OCI-LY3 (cell line): ENCODE measurements at regions not wholly inside any gene's neighbourhood (a gene's known extent, or its start where the extent isn't known, plus 50 kb on each side); places are given as distances from the start of the nearest gene placed in this dataset.
A peak's percentile ranks its signal among the peaks of the same experiment; 100 is the strongest.

Source experiments
- H2AFZ ChIP-seq: fragments of 200-600, 300-600 bp; shearing (Covaris generic); 2 replicates; pipeline ENCODE4 v1.6.0; 2014; ENCODE audit warnings: antibody characterized with exemption, low read depth, low read length
- H3K27ac ChIP-seq: fragments of 200-600, 300-600 bp; sonication (generic); 2 replicates; pipeline ENCODE4 v1.5.1; 2014; ENCODE audit warnings: mild to moderate bottlenecking, low read length, moderate library complexity, mixed read lengths
- H3K27me3 ChIP-seq: fragments of 200-600, 300-600 bp; sonication (generic); 2 replicates; pipeline ENCODE4 v1.6.1; 2014; ENCODE audit warnings: low read depth, low read length, mixed read lengths
- H3K36me3 ChIP-seq: fragments of 200-600, 300-600 bp; sonication (generic); replicated peaks from 2 replicates; pipeline ENCODE3; 2014; ENCODE audit warnings: low read depth, low read length, mixed read lengths
- H3K4me1 ChIP-seq: fragments of 300-600, 200-600 bp; sonication (generic); 2 replicates; pipeline ENCODE4 v1.6.1; 2014; ENCODE audit warnings: low read length, mixed read lengths
- H3K4me2 ChIP-seq: fragments of 200-600, 300-600 bp; sonication (generic); 2 replicates; pipeline ENCODE4 v1.6.1; 2014; ENCODE audit warnings: low read length, mixed read lengths
- H3K4me3 ChIP-seq: fragments of 300-600, 200-600 bp; sonication (generic); 2 replicates; pipeline ENCODE4 v1.5.1; 2014; ENCODE audit warnings: antibody characterized with exemption, mild to moderate bottlenecking, low read length, moderate library complexity
- H3K79me2 ChIP-seq: fragments of 300-600, 200-600 bp; shearing (Covaris generic); 2 replicates; pipeline ENCODE4 v1.6.1; 2014; ENCODE audit warnings: mild to moderate bottlenecking, low read length, mixed read lengths
- H3K9ac ChIP-seq: fragments of 300-600, 200-600 bp; shearing (Covaris generic); 2 replicates; pipeline ENCODE4 v1.6.0; 2014; ENCODE audit warnings: mild to moderate bottlenecking, low read length, moderate library complexity
- H3K9me3 ChIP-seq: fragments of 200-600, 300-600 bp; shearing (Covaris generic); 2 replicates; pipeline ENCODE4 v1.6.1; 2014; ENCODE audit warnings: low read length, mixed read lengths; ENCODE audit not compliant: insufficient read depth
- H4K20me1 ChIP-seq: fragments of 200-600, 300-600 bp; sonication (generic); 2 replicates; pipeline ENCODE4 v1.6.1; 2016; ENCODE audit warnings: low read length, mixed read lengths; ENCODE audit not compliant: insufficient read depth
- EZH2phosphoT487 ChIP-seq: fragments of 200-600 bp; shearing (Covaris generic); IDR thresholded peaks from 2 replicates; pipeline ENCODE4 v1.6.1; 2018; ENCODE audit warnings: antibody characterized with exemption, mixed run types, low read depth
- TF ChIP-seq, protein P1 (sequence below): fragments of 200-600, 300-600 bp; sonication (generic); IDR thresholded peaks from 2 replicates; pipeline ENCODE4 v1.5.1; 2014; ENCODE audit warnings: antibody characterized with exemption, low read length, low read depth

DNA sequence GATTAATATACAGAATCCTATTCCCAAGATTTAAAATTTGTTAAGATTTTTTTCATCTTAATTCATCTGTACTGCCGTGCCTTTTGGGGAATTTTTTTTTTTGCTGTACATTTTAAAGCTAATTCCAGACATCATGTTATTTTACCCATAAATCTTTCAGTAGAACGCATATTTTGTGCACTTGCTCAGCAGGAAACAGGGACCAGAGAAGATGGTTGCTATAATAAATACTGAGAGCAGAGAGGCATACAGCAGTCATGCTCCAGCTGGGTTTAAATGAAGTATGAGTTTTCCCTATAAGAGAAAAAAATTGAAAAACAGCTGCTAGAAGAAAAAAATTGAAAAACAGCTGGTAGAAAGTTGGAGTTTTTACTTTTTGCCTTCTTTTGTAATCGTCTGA is 196.9 kb upstream of the PUM3 start:
- no peaks in the 10 kb centered on the region for H4K20me1 ChIP-seq
- H3K9ac ChIP-seq = no peak overlapping the region
- H3K79me2 ChIP-seq = no peaks in the 10 kb centered on the region
- H3K27me3 ChIP-seq = peaks cover 16% of the 10 kb centered on the region; the same call in 1 of the 2 replicates
- no peaks in the 10 kb centered on the region for H3K9me3 ChIP-seq
- no peak overlapping the region for H3K27ac ChIP-seq
- H3K4me2 ChIP-seq = no peak overlapping the region
- no peak for TF ChIP-seq EZH2phosphoT487
- TF ChIP-seq, protein P1, sequence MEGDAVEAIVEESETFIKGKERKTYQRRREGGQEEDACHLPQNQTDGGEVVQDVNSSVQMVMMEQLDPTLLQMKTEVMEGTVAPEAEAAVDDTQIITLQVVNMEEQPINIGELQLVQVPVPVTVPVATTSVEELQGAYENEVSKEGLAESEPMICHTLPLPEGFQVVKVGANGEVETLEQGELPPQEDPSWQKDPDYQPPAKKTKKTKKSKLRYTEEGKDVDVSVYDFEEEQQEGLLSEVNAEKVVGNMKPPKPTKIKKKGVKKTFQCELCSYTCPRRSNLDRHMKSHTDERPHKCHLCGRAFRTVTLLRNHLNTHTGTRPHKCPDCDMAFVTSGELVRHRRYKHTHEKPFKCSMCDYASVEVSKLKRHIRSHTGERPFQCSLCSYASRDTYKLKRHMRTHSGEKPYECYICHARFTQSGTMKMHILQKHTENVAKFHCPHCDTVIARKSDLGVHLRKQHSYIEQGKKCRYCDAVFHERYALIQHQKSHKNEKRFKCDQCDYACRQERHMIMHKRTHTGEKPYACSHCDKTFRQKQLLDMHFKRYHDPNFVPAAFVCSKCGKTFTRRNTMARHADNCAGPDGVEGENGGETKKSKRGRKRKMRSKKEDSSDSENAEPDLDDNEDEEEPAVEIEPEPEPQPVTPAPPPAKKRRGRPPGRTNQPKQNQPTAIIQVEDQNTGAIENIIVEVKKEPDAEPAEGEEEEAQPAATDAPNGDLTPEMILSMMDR = no peak
- H3K4me1 ChIP-seq = peaks cover 5% of the 10 kb centered on the region; the same call in 1 of the 2 replicates
- H3K4me3 ChIP-seq = no peak overlapping the region
- H2AFZ ChIP-seq = no peak overlapping the region
- no peaks in the 10 kb centered on the region for H3K36me3 ChIP-seq

DNA sequence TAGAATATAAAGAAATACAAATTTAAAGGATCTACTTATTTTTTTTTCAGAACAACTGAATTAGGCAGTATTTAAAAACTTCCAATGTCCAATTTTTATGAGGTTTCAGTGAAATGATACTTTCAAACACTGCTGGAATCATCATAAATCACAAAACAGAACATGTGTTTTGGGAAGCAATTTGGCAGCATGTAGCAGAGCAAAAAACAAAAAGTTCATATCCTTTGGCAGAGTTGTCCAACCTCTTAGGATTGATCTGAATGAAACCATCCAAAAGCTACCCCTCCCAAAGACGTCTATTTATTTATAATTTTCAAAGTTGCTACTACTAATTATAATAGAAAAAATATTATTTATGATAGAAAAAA is 192.4 kb upstream of the PUM3 start:
- Histone ChIP-seq H3K4me2 (peak overlapping the region; percentile 27), H3K36me3 (no peaks in the 10 kb centered on the region)

DNA sequence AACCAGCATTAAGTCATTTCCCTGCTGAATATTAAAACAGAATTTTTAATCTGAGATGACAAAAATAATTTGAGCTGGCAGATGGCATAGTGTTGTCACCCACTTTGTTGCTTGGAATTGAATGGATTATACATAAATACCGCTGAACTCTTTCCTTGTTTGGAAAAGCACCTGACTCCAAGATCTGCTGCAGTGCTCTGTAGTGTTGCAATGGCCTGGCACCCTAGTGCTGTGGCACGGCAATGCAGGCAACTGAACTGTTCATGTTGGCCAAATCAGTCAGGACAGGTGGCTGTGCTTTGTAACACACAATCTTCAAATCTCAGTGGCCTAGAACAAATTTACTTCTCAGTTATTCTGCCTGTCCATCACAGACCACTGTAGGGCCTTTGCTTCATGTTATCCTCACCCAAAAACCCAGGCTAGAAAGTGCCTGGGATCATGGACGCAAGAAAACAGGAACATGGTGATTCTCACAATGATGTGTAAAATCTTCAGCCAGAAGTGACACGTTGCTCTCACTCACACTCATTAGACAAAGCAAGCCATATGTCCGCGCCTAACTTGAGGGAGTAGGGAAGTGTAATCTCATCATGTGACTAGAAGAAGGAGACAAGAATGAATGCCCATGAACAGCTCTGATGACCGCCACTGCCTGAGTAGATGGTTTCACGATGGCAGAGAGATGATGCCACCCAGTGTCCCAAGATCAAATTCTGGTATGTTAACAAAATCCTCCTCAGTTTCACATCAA is 191.9 kb upstream of the PUM3 start:
- H3K4me1 ChIP-seq = peaks cover 15% of the 10 kb centered on the region
- TF ChIP-seq EZH2phosphoT487 = no peak
- TF ChIP-seq, protein P1 = peak; percentile 9; the same call in 1 of the 2 replicates
- no peaks in the 10 kb centered on the region for H3K9me3 ChIP-seq

More for the DNA sequence above, 192.4 kb upstream of the PUM3 start:
- no peaks in the 10 kb centered on the region for H3K79me2 ChIP-seq
- peaks cover 15% of the 10 kb centered on the region for H3K4me1 ChIP-seq
- peaks cover 39% of the 10 kb centered on the region for H3K27me3 ChIP-seq
- TF ChIP-seq, protein P1 = no peak
- no peak for TF ChIP-seq EZH2phosphoT487
- no peaks in the 10 kb centered on the region for H3K9me3 ChIP-seq
- no peak overlapping the region for H3K9ac ChIP-seq
- no peaks in the 10 kb centered on the region for H4K20me1 ChIP-seq
- no peak overlapping the region for H2AFZ ChIP-seq
- no peak overlapping the region for H3K27ac ChIP-seq
- no peak overlapping the region for H3K4me3 ChIP-seq

DNA sequence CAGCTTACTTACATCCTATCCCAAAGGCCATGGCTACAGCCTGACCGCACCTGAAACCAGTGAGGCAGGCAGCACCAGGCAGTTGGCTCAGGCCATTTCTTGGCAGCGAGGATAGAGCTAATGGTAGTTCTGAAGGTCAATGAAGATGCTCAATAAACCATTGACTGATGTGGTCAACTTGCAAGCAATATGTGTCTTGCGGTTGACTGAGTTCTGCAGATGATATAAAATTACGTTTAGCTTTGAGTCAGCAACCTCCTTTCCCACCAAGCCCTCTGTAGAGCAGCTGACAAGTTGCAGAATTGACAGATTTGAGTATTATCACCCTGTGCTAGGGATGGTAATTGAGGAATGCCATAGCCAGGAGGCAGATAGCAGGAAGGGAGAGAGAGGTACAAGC is 189.0 kb upstream of the PUM3 start:
- peaks cover 58% of the 10 kb centered on the region for H3K27me3 ChIP-seq
- H3K36me3 ChIP-seq = no peaks in the 10 kb centered on the region
- H4K20me1 ChIP-seq = no peaks in the 10 kb centered on the region

More for the DNA sequence above, 191.9 kb upstream of the PUM3 start:
- no peaks in the 10 kb centered on the region for H3K36me3 ChIP-seq
- H3K9ac ChIP-seq = no peak overlapping the region
- H2AFZ ChIP-seq = no peak overlapping the region
- peaks cover 41% of the 10 kb centered on the region for H3K27me3 ChIP-seq
- no peaks in the 10 kb centered on the region for H3K79me2 ChIP-seq
- no peak overlapping the region for H3K27ac ChIP-seq
- no peaks in the 10 kb centered on the region for H4K20me1 ChIP-seq
- H3K4me2 ChIP-seq = peak overlapping the region; percentile 27
- no peak overlapping the region for H3K4me3 ChIP-seq

More for the DNA sequence above, 189.0 kb upstream of the PUM3 start:
- Histone ChIP-seq H3K4me2 (no peak overlapping the region), H3K4me3 (no peak overlapping the region), H2AFZ (no peak overlapping the region), H3K79me2 (no peaks in the 10 kb centered on the region), H3K9me3 (no peaks in the 10 kb centered on the region), H3K27ac (no peak overlapping the region), H3K9ac (no peak overlapping the region), H3K4me1 (peaks cover 15% of the 10 kb centered on the region)
- no peak for TF ChIP-seq EZH2phosphoT487
- TF ChIP-seq, protein P1 = no peak
